IMR-90 (cell line): ENCODE measurements at regions not wholly inside any gene's neighbourhood (a gene's known extent, or its start where the extent isn't known, plus 50 kb on each side); places are given as distances from the start of the nearest gene placed in this dataset.

Experiments used
- ATAC-seq: fragments of 200-7000 bp; cut with Tn5 transposase; 2 replicates; pipeline ENCODE4 v1.9.1; 2020; ENCODE audit warnings: low read depth, mild to moderate bottlenecking, moderate library complexity
- BruUV-seq: library from RNA; stranded (reverse); fragments of 400-500 nt; replicated peaks from 2 replicates; lab custom pipeline; 2021; lab: Mats Ljungman, UMichigan
- CTCF ChIA-PET: fragments of 300-600 bp; formaldehyde crosslinking; extraction: SDS; loops from one replicate; lab custom pipeline; 2021; ENCODE audit warnings: antibody characterized with exemption; lab: Yijun Ruan, JAX
- POLR2A ChIA-PET: fragments of 300-600 bp; sonication (Branson Sonifier 250); formaldehyde crosslinking; loops from one replicate; lab custom pipeline; 2022; ENCODE audit warnings: antibody characterized with exemption; ENCODE audit not compliant: unreplicated experiment; lab: Charles Lee
- DNase-seq: peaks from one replicate; pipeline ENCODE4 v3.0.0; 2013
- H2AFZ ChIP-seq: replicated peaks from 2 replicates; pipeline ENCODE3; 2013; ENCODE audit warnings: low read length, mild to moderate bottlenecking; ENCODE audit not compliant: poor library complexity
- H2AK5ac ChIP-seq: 2 replicates; pipeline ENCODE4 v1.6.1; 2013; ENCODE audit warnings: low read depth, low read length, inconsistent platforms
- H2AK9ac ChIP-seq: replicated peaks from 2 replicates; pipeline ENCODE3; 2013; ENCODE audit warnings: mild to moderate bottlenecking, low read depth, low read length, moderate library complexity; ENCODE audit not compliant: poor library complexity
- H2BK120ac ChIP-seq: 2 replicates; pipeline ENCODE4 v1.6.1; 2013; ENCODE audit warnings: low read depth, low read length, inconsistent platforms
- H2BK15ac ChIP-seq: 3 replicates; pipeline ENCODE4 v1.6.1; 2013; ENCODE audit warnings: low read depth, low read length, inconsistent platforms
- H2BK20ac ChIP-seq: 2 replicates; pipeline ENCODE4 v1.6.1; 2013; ENCODE audit warnings: low read depth, mild to moderate bottlenecking, inconsistent platforms, low read length, moderate library complexity
- H2BK5ac ChIP-seq: 2 replicates; pipeline ENCODE4 v1.6.1; 2013; ENCODE audit warnings: mild to moderate bottlenecking, low read depth, low read length, inconsistent platforms; ENCODE audit not compliant: poor library complexity, severe bottlenecking
- H3K14ac ChIP-seq: replicated peaks from 2 replicates; pipeline ENCODE4 v1.6.1; 2013; ENCODE audit warnings: low read depth, low read length, inconsistent platforms
- H3K18ac ChIP-seq: 2 replicates; pipeline ENCODE4 v1.6.1; 2013; ENCODE audit warnings: low read depth, low read length, control low read depth
- H3K23ac ChIP-seq: 2 replicates; pipeline ENCODE4 v1.6.1; 2013; ENCODE audit warnings: low read depth, low read length, inconsistent platforms
- H3K27ac ChIP-seq: 2 replicates; pipeline ENCODE4 v1.5.1; 2013; ENCODE audit warnings: mild to moderate bottlenecking, control low read depth, low read length; ENCODE audit not compliant: insufficient read depth
- H3K27me3 ChIP-seq: 2 replicates; pipeline ENCODE4 v1.6.1; 2013; ENCODE audit warnings: low read length; ENCODE audit not compliant: control insufficient read depth, insufficient read depth
- H3K36me3 ChIP-seq: 2 replicates; pipeline ENCODE4 v1.6.1; 2013; ENCODE audit warnings: low read length, mixed read lengths; ENCODE audit not compliant: control insufficient read depth, insufficient read depth
- H3K4ac ChIP-seq: 2 replicates; pipeline ENCODE4 v1.6.1; 2013; ENCODE audit warnings: low read depth, low read length, inconsistent platforms
- H3K4me1 ChIP-seq: 2 replicates; pipeline ENCODE4 v1.6.1; 2013; ENCODE audit warnings: low read length, mixed read lengths; ENCODE audit not compliant: control insufficient read depth, insufficient read depth
- H3K4me2 ChIP-seq: 2 replicates; pipeline ENCODE4 v1.6.1; 2013; ENCODE audit warnings: low read depth, mild to moderate bottlenecking, control low read depth, low read length, moderate library complexity
- H3K4me3 ChIP-seq: 2 replicates; pipeline ENCODE4 v1.5.1; 2013; ENCODE audit warnings: low read depth, mild to moderate bottlenecking, control low read depth, low read length, moderate library complexity; ENCODE audit not compliant: insufficient read depth
- H3K56ac ChIP-seq: 2 replicates; pipeline ENCODE4 v1.6.1; 2013; ENCODE audit warnings: low read length, inconsistent platforms; ENCODE audit not compliant: insufficient read depth; ENCODE audit errors: extremely low read depth
- H3K79me1 ChIP-seq, 2 experiments: 2 replicates each; pipeline ENCODE4 v1.6.1; 2013; ENCODE audit warnings: low read length in 2 of 2, inconsistent platforms in 1 of 2, low read depth in 1 of 2
- H3K9ac ChIP-seq: 2 replicates; pipeline ENCODE4 v1.6.1; 2013; ENCODE audit warnings: low read depth, low read length, control low read depth
- H3K9me1 ChIP-seq: 2 replicates; pipeline ENCODE4 v1.6.1; 2013; ENCODE audit warnings: low read length, inconsistent platforms; ENCODE audit not compliant: insufficient read depth
- H3K9me3 ChIP-seq: 2 replicates; pipeline ENCODE4 v1.6.1; 2013; ENCODE audit warnings: low read length; ENCODE audit not compliant: control insufficient read depth, insufficient read depth
- H4K20me1 ChIP-seq: 2 replicates; pipeline ENCODE4 v1.6.1; 2013; ENCODE audit warnings: low read length, inconsistent platforms; ENCODE audit not compliant: insufficient read depth
- H4K5ac ChIP-seq: 2 replicates; pipeline ENCODE4 v1.6.1; 2013; ENCODE audit warnings: mild to moderate bottlenecking, low read depth, low read length, control low read depth
- H4K8ac ChIP-seq, 2 experiments: 2 replicates each; pipeline ENCODE4 v1.6.1; 2013; ENCODE audit warnings: low read depth in 2 of 2, low read length in 2 of 2, control low read depth in 1 of 2, inconsistent platforms in 1 of 2
- H4K91ac ChIP-seq: 2 replicates; pipeline ENCODE4 v1.6.1; 2013; ENCODE audit warnings: low read depth, low read length, inconsistent platforms; ENCODE audit not compliant: insufficient read depth
- CEBPB ChIP-seq: IDR thresholded peaks from 2 replicates; pipeline ENCODE4 v1.6.1; 2012; ENCODE audit warnings: low read depth, low read length, improper control_type of control experiment
- CHD1 ChIP-seq: IDR thresholded peaks from 2 replicates; pipeline ENCODE4 v1.6.1; 2012; ENCODE audit warnings: low read depth, low read length, improper control_type of control experiment
- MAFK ChIP-seq: IDR thresholded peaks from 2 replicates; pipeline ENCODE4 v1.6.1; 2012; ENCODE audit warnings: low read depth, low read length, improper control_type of control experiment
- NFE2L2 ChIP-seq: fragments of 150-350 bp; IDR thresholded peaks from 2 replicates; pipeline ENCODE4 v1.6.1; 2016; ENCODE audit warnings: low read depth, mild to moderate bottlenecking, low read length
- POLR2A ChIP-seq: IDR thresholded peaks from 2 replicates; pipeline ENCODE4 v1.6.1; 2012; ENCODE audit warnings: mild to moderate bottlenecking, low read depth, low read length
- SMC3 ChIP-seq: fragments of 150-350 bp; IDR thresholded peaks from 2 replicates; pipeline ENCODE4 v1.6.1; 2016; ENCODE audit warnings: low read depth, mild to moderate bottlenecking, antibody characterized with exemption, low read length, moderate library complexity
- USF2 ChIP-seq: fragments of 150-350 bp; IDR thresholded peaks from 2 replicates; pipeline ENCODE4 v1.6.1; 2017; ENCODE audit warnings: mild to moderate bottlenecking, antibody characterized with exemption, low read length, low read depth
- dilution Hi-C: fragments of 300-500 bp; cut with HindIII; formaldehyde crosslinking; loops from one replicate; pipeline ENCODE4 v1.14.3; 2018; ENCODE audit warnings: low sequenced_read_pairs; ENCODE audit not compliant: unreplicated experiment
- in situ Hi-C: fragments of 300-500 bp; cut with MboI; formaldehyde crosslinking; loops from 3 replicates; pipeline ENCODE4 v1.14.3; 2019; ENCODE audit warnings: low sequenced_read_pairs, inconsistent platforms, mixed read lengths
- intact Hi-C: fragments of 100-400 bp; cut with micrococcal nuclease; formaldehyde crosslinking; loops from 2 replicates; pipeline ENCODE4 v1.10.0; 2022

GRCh38 chr9:91086657-91087461, 274.9 kb downstream of the AUH start:
- H4K5ac ChIP-seq = peak overlapping the region; percentile 65; the same call in 1 of the 2 replicates
- peak overlapping the region; percentile 3; the same call in 1 of the 2 replicates for H2AK5ac ChIP-seq
- no peaks in the 10 kb centered on the region for H3K36me3 ChIP-seq
- in situ Hi-C loops = no loop called here
- ChIA-PET CTCF (no interaction called here), POLR2A (no interaction called here)
- no peaks in the 10 kb centered on the region for H4K20me1 ChIP-seq
- H4K8ac ChIP-seq = no peak overlapping the region; a peak in 1 of 4 replicates
- H4K91ac ChIP-seq = no peak overlapping the region; the same call in 1 of the 2 replicates
- H2AK9ac ChIP-seq = no peak overlapping the region
- no peak overlapping the region for H2AFZ ChIP-seq
- TF ChIP-seq NFE2L2 = no peak
- TF ChIP-seq POLR2A = no peak
- peak; percentile 48 for TF ChIP-seq CEBPB
- no peak for TF ChIP-seq SMC3
- TF ChIP-seq USF2 = no peak
- no peak for TF ChIP-seq MAFK
- no peak for TF ChIP-seq CHD1
- no peak overlapping the region for H3K14ac ChIP-seq
- H3K79me1 ChIP-seq = no peaks in the 10 kb centered on the region
- intact Hi-C loops = loop anchor here (5.0 kb wide), 1 partner anchor 170 kb away; no protein-coding TSS in a partner anchor
- H3K9me1 ChIP-seq = 0 out of 2 replicates have a peak, but pooled peaks cover 3% of the 10 kb centered on the region
- peak overlapping the region; percentile 5; the same call in 1 of the 2 replicates for H2BK20ac ChIP-seq
- H2BK5ac ChIP-seq = no peak overlapping the region
- H3K4me3 ChIP-seq = no peak overlapping the region
- dilution Hi-C loops = no loop called here
- H2BK120ac ChIP-seq = peak overlapping the region; percentile 22; the same call in 1 of the 2 replicates
- 0 out of 2 replicates have a peak overlapping the region, but pooled peaks have one; percentile 28 for H3K23ac ChIP-seq
- no peak overlapping the region for H3K27ac ChIP-seq
- no peak overlapping the region for H3K56ac ChIP-seq
- H3K4me1 ChIP-seq = peaks cover 11% of the 10 kb centered on the region
- H3K27me3 ChIP-seq = no peaks in the 10 kb centered on the region
- DNase-seq = no peak
- H3K9me3 ChIP-seq = no peaks in the 10 kb centered on the region
- H3K18ac ChIP-seq = peak overlapping the region; percentile 50
- no peak for ATAC-seq
- no peak overlapping the region; the same call in 1 of the 2 replicates for H3K4ac ChIP-seq
- BruUV-seq = no TSS peak
- H2BK15ac ChIP-seq = no peak overlapping the region
- no peak overlapping the region for H3K4me2 ChIP-seq
- H3K9ac ChIP-seq = no peak overlapping the region
